Ramos (cell line): ENCODE measurements at regions not wholly inside any gene's neighbourhood (a gene's known extent, or its start where the extent isn't known, plus 50 kb on each side); places are given as distances from the start of the nearest gene placed in this dataset.

Experiments used
- in situ Hi-C: fragments of 300-500 bp; cut with MboI; formaldehyde crosslinking; loops from one replicate; pipeline ENCODE4 v1.14.3; 2022; ENCODE audit warnings: low sequenced_read_pairs; ENCODE audit not compliant: unreplicated experiment

DNA sequence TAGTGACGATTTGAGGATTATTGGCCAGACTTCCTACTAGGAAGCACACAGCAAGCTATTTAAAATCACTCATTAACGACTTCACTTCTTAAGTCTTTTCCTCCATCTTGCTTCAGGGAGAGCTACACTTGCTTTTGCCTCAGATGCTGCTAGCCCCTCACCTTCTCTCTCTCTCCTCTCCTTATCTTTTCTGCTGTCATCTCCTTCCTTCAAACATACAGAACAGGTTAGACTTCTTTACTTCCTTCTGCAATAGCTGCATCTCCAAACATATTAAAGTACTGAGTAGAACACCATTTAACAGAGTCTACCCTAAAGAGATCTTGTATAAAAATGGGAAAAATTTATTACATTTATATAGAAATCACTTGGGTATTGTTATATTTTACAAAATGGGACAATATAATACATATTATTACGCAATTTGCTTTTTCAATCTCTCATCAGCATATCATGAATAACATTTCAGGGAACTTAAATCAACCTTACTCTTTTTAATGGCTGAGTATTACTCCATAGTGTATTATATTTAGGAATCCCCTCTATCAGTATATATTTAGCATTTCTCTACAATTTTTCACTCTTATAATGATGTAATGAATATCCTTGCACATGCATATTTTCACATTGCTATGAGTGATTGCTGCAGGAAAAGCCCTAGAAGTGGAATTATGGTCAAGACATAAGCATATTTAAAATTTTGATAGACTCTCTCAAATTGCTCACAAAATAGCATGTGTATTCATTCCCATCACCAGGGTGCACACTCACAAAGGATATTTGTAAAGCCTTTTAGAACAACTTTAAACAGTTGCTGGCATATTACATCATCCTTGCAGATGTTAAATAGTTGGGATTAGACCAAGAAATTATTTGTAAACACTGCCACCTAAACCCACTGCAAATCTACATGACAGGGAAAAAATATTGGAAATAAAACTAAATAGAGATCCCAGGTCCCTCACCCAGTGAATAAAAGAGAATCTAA is 164.5 kb upstream of the NFIB start:
- in situ Hi-C loops, result no loop called here

DNA sequence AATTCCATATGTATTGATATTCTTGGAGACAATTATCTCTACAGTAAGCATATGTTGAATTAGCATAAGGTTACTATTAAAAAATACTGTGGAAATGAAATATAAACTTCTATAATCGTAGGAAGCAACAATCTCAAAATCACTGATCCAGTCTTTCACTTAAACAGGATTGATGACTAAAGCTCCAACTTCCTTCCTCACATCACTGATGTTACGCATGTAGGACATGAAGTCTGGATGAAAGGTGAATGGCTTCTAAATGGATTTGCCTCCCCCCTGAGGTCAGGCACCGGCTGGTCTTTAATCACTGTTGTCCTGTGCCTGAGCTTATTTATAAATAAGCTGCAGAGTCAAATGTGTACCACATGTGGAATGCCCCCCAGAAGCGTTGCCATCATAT is 157.1 kb upstream of the NFIB start:
- in situ Hi-C loops, result no loop called here

DNA sequence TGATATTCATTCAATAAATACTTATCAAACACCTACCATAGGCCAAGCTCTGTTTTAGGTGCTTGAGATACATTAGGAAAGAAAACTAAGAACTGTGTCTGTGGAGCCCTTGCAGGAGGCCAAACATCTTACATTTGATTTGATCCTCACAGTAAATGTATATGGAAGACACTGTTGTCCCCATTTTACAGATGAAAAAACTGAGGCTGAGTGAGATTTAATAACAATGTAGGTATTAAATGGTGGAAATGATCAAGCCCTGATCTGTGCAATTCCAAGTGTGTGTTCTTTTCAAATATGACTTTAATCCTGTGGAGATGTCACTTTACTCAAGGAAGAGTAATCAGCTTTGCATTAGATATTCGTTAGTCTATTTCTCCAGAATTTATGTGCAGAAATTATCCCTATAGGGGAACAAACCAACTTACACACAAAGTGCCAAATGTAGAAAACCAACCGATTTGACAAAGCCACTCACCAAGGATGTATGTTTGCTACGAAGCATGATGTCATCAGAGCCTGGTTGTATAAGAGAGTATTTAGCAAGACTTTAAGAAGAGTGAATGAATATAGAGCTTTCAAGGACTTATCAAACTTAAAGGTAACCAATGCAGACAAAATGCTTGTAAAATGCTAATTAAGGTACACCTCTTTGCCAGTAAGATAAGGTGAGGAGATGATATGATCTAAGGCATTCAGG is 153.9 kb upstream of the NFIB start:
- in situ Hi-C loops, result loop anchor here (10.0 kb wide), 1 partner anchor 307 kb away; no protein-coding TSS in a partner anchor

DNA sequence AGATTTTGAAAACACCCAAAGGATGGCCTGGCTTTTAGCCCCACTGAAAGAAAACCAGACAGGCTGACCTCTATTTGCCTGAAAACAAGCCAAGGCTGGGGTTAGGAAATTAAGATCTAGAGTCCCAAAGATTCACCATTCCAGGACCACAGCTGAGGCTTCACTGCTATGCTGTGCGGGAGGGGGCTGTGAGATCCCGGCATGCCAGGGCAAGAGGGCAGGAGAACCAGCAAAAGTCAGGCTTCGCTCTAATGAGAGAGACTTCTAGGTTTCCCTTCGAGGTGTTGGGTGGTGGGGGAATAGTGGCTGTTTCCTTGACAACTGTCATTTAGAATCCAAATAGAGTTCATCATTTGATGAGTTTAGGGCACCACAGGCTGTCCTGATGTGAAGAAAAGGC is 152.9 kb upstream of the NFIB start:
- in situ Hi-C loops, result loop anchor here (10.0 kb wide), 1 partner anchor 308 kb away; no protein-coding TSS in a partner anchor

DNA sequence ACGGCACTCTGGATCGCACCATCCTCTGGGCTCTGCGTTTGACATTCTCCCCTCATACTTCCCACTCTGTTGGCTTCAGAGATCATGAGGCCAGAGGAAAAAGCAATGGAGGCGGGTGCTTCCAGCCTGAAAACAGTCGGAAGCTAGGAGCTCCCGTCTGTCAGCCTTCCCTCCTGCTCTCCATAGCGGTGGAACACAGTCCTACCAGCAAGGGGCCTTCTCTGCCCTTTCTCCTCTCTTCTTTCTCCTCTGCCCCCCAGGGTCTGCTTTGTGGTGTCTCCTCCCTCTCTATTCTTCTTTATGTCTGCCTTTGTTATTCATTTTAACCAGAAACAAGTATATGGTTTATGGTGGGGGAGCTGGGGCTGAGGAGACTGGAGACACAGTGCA is 152.5 kb upstream of the NFIB start:
- in situ Hi-C loops, result loop anchor here (10.0 kb wide), 1 partner anchor 308 kb away; no protein-coding TSS in a partner anchor

DNA sequence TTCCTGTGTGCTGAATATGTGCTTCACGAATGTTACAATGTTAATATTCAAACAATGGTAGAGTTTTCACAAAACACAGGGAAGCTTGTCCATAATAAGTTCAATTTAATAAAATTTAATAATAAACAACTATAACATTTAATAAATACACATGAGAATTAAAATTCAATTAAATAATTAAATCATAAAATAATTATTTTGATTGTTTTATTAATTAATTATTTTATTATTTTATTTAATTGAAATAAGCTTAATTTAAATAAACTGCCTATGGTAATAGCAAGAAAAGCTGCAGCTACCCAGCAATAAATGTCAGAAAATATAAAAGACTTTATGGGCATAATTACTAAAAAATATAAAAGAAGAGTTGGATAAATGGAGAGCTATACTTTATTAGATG is 149.0 kb upstream of the NFIB start:
- in situ Hi-C loops, result loop anchor here (10.0 kb wide), 1 partner anchor 312 kb away; no protein-coding TSS in a partner anchor

DNA sequence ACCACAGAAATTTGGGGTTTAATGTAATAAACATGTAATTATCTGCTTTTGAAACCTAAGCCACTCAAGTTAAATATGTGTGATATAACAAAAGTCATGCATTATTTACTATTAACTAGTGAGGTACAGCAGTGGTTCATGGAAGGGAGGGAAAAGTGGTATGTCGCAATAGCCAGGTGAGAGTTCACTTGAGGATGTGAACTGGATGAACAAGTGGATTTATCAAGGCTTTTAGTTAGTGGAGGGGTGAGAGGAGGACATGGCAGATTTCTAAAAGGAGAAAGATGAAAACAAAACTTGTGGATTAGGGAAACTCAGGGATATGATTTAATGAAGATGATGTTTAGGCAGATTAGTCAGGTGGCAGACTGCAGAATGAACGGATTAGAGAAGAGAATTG is 141.3 kb upstream of the NFIB start:
- in situ Hi-C loops, result no loop called here

DNA sequence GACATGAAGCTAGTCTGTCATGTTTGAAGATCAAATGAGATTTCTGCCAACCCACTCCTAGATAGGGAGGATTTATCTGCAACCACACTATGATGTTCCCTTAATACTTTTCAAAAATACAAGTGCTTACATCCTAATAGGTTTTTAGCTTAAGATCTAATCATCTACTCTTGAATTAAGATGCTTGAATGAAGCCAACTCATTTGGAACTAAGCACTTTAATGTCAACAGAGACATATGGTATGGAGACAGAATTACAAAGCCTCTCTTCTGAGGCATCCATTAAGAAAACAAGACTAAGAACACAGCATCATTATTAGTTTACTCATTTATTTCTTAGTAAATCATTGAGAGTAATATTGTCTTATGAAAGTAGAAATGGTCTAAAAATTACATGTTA is 139.3 kb upstream of the NFIB start:
- in situ Hi-C loops, result no loop called here

DNA sequence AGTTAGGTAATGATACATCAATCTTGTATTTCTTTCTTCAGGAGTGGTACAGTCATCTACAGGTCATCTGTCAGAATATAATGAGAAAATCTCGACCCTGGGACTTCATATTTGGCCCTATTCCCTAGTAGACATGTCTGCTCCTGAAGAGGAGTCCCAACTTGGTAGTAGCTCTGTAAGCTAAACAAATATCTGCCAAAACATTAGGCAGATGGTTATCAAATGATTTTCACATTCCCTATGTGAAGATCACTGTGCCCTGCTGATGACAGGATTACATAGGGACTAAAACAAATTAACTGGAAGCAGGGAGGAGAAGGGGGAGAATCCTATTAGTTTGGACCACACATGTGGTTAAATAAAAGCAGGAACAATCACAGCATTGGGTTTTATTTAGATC is 138.6 kb upstream of the NFIB start:
- in situ Hi-C loops, result no loop called here

DNA sequence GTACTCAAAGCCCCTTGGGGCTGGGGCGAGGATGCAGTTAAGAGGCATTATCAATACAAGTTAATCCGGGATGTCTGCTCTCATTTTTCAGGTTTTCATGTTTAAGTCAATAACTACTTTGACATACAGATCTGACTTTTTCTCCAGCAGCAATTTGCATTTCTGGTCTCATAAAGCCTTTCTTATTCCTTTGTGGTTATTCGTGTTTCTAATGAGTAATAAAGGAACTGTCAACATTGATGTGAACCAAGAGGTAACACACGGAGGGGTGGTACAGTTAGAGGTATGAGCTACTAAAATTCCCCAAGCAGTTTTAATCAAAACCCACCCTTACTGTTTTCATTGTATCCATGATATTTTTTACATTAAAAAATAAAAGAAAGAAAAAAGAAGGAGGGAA is 138.0 kb upstream of the NFIB start:
- in situ Hi-C loops, result no loop called here

DNA sequence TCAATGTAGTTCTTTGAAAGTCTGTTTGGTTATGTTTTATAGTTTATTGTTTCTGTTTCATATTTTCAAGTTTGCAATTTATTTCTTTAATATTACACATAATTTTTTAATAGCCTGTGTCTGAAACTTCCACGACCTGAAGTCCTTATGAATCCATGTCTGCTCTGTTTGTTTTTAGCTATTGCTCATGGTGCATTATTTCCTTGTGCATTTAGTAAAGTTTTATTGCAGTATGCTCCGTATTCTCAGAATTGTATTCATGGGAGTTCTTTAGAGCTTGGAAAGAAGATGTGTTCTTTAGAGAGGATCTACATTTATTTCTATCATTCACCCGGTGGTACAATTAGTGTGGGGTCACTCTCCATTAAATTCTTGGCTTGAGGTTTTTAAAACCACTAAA is 133.2 kb upstream of the NFIB start:
- in situ Hi-C loops, result no loop called here

DNA sequence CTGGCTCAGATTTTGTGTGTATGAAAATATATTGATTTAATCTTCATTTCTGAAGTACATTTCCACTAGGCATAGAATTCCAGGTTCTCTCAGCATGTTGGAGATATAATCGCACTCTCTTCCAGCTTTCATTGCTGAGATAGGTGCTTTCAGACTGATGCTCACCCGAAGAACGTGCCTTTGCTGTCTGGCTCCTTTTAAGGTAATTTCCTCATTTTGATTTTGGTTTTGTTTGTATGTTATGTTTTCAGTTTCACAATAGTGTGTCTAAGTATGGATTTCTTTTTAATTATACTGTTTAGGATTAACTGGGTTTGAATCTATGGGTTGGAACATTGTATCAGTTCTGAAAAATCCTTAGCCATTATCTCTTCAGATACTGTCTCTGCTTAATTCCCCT is 132.0 kb upstream of the NFIB start:
- in situ Hi-C loops, result no loop called here

DNA sequence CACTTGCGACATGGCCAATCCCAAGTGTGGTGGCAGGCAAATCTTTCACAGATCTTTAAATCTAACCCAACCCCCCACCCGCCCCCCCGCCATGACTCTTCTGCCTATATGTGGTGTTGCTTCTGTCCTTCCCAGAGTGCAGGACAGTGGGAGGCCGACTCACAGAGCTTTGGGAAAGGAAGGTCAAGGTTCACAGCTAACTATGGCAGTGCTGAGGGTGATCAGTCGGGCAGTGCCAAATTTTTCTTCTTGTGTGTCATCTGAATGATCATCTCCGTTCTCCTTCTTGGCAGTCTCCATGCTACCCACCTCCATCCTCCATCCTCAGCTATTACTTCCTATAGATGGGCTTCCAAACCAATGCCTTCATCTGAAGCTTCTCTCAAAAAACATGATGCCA is 129.0 kb upstream of the NFIB start:
- in situ Hi-C loops, result no loop called here

DNA sequence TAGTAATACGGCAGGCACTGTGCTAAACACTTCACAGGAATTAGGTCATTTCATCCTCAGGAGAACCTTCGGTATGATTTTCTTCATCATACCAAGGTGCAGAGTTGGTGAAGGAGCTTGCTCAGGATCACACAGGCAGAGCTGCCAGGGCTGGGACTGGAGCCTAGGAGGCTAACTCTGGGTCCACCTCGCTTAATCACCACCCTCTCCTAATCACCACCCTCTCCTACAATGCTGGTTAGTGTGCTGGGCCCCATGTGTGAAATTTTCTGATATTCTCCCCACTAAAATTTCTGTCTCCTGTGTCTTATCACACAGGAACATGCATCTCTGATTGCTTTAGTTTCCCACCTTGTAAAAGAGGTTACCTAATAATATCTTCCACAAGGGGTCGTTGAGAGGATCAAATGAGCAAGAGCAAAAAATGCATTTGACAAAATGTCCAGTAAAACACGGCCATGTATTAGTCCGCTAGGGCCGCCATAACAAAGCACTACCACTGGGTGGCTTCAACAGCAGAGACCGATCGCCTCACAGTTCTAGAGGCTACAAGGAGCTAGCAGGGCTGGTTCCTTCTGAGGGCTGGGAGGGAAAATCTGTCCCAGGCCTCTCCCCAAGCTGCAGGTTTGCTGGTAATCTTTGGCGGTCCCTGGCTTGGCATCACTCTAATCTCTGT is 128.2 kb upstream of the NFIB start:
- in situ Hi-C loops, result no loop called here

DNA sequence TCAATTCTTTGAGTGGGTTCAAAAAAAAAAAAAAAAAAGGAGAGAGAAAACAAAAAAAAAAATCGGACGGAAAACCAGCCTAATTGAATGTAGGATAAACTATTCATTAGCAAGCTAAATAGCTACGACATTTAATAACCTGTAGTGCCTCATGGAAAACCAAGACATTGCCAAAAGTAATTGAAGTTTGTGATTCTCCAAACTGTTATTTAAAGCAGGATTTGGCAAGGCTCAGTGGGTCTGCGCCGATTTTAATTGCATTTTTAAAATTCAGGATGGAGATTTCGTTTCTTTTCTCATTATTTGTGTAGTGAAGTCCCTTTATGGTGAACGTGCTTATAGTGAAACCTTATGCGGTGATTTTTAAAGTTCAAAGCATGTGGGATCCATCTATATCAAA is 127.2 kb upstream of the NFIB start:
- in situ Hi-C loops, result no loop called here

DNA sequence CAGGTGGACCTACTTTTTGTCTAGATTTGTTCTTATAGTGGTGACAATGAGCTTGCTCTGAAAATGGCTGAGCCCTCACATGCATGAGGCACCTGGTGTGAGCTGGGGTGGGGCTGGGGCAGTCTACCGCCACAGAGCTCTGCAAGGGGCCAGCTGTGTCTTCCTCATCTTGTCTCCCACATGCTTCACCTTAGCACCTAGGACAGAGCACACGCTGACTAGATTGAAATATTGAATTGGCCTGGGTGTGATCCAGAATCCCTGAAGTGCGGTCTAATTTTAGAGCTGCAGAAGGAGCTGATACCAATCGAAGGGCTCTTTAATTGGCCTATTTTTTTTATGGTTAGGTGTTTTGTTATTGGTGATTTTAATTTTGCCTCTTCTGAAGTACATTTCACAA is 126.1 kb upstream of the NFIB start:
- in situ Hi-C loops, result no loop called here

DNA sequence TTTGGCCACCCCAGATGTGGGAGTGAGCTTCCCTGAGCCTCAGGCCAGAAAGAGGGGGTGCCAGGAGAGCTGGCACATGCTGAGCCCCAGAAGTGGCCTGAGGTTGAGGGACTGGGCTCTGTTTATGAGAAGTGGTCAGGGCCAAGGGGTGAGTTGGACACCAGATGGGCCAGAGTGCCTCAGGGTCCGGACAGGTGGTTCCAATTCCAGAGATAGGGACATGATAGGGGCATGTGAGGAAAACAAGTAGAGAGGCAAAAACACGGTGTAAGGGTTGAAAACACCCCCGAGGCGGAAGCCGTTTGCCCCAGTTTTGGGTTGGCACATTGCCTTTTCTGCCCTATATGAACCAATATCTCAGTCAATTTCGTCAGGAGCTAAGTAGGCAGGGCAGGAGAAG is 125.6 kb upstream of the NFIB start:
- in situ Hi-C loops, result no loop called here

DNA sequence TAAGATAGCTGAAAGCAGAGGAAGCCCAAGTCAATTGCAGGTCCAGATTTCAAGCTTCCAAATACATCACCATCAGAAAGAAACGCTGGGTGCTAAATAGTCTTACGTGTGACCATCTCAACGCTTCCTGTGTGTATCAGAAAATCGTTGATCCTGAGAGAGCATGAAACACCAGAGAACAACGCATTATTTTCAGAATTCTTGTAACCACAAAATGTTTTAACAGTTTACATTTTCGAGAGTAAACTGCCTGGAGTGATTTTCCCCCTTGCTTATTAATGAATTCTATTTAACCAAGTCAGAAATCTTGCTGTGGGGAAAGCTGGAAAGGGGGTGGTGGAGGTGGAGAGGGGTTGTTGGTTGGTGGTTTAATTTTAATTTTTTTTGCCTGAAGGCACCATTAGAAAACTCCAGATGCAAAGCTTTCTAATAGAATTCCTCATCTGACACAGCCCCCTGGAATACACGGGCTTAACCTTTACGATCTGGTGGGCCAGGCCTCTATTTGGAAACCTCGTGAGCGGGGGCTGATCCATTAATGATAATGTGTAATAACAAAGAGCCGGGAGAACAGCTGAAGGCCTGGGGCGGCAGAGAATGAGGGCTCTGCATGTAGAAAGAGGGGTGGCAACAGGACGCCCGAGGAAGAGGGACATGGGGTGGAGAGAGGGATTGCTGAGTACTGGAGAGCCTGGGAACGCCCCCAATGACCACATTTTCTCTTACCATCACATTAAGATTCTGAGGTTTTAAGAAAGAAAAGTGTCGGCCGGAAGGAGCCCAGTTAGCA is 124.5 kb upstream of the NFIB start:
- in situ Hi-C loops, result no loop called here

DNA sequence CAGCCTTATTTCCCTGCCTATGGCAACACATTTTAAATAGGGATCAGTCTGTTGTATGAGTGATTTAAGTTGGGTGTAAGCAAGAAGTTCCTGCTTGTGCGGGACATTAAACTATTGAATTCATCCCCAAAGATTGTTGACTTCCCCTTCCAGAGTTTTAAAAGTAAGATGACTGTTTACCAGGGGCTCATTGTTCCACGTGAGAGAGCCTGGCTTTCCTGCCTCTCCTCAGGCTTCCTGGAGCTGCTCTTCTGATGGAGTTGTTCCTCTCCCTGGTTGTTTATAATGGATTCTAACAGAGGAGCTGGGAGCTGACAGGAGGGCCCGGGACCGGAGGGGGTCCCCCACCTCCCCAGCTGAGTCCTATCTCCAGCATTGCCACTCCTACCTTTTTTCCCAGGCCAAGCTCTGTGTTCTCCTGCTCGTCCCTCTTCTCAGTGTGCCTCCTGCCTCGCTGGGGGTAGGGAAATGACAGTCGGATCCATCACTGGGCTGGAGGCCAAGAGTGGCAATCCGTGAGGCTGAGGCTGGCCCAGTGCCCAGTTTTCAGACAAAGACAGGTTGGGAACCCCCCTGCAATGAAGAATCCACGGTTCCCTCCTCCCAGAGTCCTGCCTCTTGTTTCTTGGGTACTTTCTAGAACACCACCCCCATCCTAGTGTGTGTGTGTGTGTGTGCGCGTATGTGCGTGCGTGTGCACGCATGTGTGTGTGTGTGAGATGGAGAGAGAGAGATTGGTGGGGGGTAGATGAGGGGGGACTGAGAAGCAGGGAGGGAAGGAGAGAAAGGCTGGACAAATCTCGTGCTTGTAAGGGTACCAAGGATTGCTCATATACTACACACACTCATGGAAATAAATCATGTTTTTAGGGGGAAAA is 123.7 kb upstream of the NFIB start:
- in situ Hi-C loops, result no loop called here
